Memory B cell (primary cell): ENCODE measurements at regions not wholly inside any gene's neighbourhood (a gene's known extent, or its start where the extent isn't known, plus 50 kb on each side); places are given as distances from the start of the nearest gene placed in this dataset.
"Not testable (repeated sequence)": the region's sequence is repeated elsewhere in the genome, so short reads cannot be mapped to it uniquely, and the experiment has no call there.

Experiments
- ATAC-seq: fragments of 150-1000 bp; cut with Tn5 transposase; 2 replicates; pipeline ENCODE4 v1.10.0; 2021; ENCODE audit warnings: low read depth, mild to moderate bottlenecking, moderate library complexity
- DNase-seq, 2 donors: peaks; one replicate each; pipeline ENCODE4 v3.0.0; 2022; ENCODE audit warnings: low spot score in 2 of 2
- H3K27ac Mint-ChIP-seq: one replicate; pipeline ENCODE4 v1.8.0; 2022; ENCODE audit warnings: mild to moderate bottlenecking, moderate library complexity, mixed read lengths
- H3K27me3 Mint-ChIP-seq: one replicate; pipeline ENCODE4 v1.8.0; 2022; ENCODE audit warnings: mixed read lengths
- H3K36me3 Mint-ChIP-seq: one replicate; pipeline ENCODE4 v1.8.0; 2022; ENCODE audit warnings: mild to moderate bottlenecking, mixed read lengths
- H3K4me1 Mint-ChIP-seq: one replicate; pipeline ENCODE4 v1.8.0; 2022; ENCODE audit warnings: mixed read lengths
- H3K4me3 Mint-ChIP-seq: one replicate; pipeline ENCODE4 v1.8.0; 2022; ENCODE audit warnings: mild to moderate bottlenecking, moderate library complexity, mixed read lengths
- H3K9me3 Mint-ChIP-seq: one replicate; pipeline ENCODE4 v1.8.0; 2022; ENCODE audit warnings: mixed read lengths

DNA sequence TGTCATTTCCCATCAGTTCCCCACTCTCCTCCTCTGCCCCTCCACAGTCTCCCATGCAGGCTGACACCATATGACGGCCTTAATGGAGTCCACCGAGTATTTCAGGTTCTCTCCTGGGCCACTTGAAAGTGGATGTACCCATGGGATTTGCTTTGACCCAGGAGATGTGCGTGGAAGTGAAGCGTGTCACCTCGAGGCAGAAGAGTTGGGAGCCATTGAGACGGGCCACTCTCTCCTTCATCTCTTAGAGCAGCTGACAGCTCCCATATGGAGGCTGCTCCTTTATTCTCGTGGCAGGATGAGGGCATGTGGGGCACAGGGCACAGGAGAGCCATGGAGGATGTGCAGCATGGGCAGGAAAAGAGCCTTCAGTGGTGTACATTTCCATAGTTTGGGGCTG, 144.7 kb upstream of the CRYM start:
- ATAC-seq, H3K27me3 Mint-ChIP-seq, H3K4me3 Mint-ChIP-seq, H3K36me3 Mint-ChIP-seq, H3K4me1 Mint-ChIP-seq, H3K9me3 Mint-ChIP-seq, H3K27ac Mint-ChIP-seq: not testable (repeated sequence)
- DNase-seq = peak in 1 of 2 donors; percentile 7

DNA sequence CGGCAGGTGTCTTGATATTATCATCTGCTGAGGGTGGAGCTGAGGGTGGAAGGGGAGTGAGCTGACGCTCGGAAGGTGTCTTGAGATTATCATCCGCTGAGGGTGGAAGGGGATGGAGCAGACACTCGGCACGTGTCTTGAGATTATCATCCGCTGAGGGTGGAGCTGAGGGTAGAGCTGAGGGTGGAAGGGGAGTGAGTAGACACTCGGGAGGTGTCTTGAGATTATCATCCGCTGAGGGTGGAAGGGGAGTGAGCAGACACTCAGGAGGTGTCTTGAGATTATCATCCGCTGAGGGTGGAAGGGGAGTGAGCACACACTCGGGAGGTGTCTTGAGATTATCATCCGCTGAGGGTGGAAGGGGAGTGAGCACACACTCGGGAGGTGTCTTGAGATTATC, 126.6 kb upstream of the CRYM start:
- DNase-seq, H3K36me3 Mint-ChIP-seq: not testable (repeated sequence)

DNA sequence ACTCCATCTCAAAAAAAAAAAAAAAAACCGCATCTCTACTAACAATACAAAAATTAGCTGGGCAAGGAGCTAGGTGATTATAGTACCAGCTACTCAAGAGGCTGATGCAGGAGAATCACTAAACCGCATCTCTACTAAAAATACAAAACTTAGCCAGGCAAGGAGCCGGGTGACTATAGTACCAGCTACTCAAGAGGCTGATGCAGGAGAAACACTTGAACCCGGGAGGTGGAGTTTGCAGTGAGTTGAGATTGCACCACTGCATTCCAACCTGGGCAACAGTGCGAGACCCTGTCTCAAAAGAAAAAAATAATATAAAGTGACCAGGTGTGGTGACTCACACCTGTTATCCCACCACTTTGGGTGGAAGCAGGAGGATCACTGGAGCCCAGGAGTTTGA, 119.8 kb upstream of the CRYM start:
- H3K27me3 Mint-ChIP-seq, H3K27ac Mint-ChIP-seq, H3K4me3 Mint-ChIP-seq, H3K4me1 Mint-ChIP-seq, H3K9me3 Mint-ChIP-seq, DNase-seq, H3K36me3 Mint-ChIP-seq: not testable (repeated sequence)
- peak; percentile 39 for ATAC-seq

More for the DNA sequence above, 126.6 kb upstream of the CRYM start:
- not testable (repeated sequence) for H3K9me3 Mint-ChIP-seq, ATAC-seq, H3K4me3 Mint-ChIP-seq, H3K27ac Mint-ChIP-seq, H3K27me3 Mint-ChIP-seq, H3K4me1 Mint-ChIP-seq

DNA sequence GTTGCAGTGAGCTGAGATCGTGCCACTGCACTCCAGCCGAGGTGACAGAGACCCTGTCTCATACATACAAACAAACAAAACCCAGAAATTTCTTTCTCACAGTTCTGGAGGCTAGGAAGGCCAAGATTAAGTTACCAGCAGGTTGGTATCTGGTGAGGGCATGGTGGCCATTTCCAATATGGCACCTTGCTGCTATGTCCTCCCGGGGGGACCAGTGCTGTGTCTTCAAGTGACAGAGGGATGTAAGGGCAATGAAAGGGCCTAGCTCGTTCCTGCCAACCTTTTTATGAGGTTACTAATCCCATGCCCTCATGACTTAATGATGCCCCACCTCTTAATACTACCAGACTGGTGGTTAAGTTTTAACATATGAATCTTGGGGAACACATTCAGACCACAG, 118.5 kb upstream of the CRYM start:
- not testable (repeated sequence) for DNase-seq, H3K9me3 Mint-ChIP-seq, H3K27me3 Mint-ChIP-seq, H3K4me1 Mint-ChIP-seq, H3K27ac Mint-ChIP-seq, ATAC-seq, H3K4me3 Mint-ChIP-seq, H3K36me3 Mint-ChIP-seq

DNA sequence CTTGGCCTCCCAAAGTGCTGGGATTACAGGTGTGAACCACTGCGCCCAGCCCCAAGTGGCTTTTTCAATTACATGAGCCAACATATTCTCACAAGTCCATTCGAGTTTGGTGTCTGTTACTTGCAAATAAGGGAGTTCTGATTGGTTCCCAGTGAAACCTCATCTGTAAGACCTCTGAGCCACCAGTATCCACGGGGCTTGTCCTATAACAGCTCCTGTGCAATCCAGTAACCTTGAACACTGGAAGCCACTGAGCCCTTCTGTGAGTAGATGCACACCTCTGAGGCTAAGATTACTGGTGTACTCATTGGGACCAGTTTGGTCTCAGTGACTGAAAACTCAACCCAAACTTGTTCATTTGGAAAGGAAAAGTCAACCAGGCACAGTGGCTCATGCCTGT, 112.5 kb upstream of the CRYM start:
- not testable (repeated sequence) for ATAC-seq, H3K4me3 Mint-ChIP-seq, H3K9me3 Mint-ChIP-seq, H3K4me1 Mint-ChIP-seq, DNase-seq, H3K27me3 Mint-ChIP-seq, H3K27ac Mint-ChIP-seq, H3K36me3 Mint-ChIP-seq

DNA sequence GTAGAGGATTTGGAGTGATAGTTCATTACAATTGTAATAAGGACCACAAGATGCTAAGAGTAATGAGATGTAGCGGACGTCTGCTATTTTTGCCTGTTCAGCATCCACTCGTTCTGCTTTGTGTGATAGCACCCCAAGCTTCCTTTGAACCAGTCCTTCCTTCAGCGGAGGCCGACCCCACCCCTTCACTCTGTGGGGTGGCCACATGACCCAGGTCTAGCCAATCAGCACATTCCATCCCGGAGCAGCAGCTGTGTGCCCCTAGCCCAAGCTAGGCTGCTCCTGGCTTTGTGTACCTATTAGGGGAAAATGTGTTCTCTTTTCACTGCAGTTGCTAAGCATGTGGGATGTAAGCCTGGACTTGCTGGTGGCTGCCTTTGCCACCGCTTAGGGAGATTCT, 111.8 kb upstream of the CRYM start:
- H3K27ac Mint-ChIP-seq, H3K36me3 Mint-ChIP-seq, H3K4me1 Mint-ChIP-seq, DNase-seq, H3K27me3 Mint-ChIP-seq, H3K9me3 Mint-ChIP-seq, H3K4me3 Mint-ChIP-seq: not testable (repeated sequence)
- peak; percentile 59 for ATAC-seq

DNA sequence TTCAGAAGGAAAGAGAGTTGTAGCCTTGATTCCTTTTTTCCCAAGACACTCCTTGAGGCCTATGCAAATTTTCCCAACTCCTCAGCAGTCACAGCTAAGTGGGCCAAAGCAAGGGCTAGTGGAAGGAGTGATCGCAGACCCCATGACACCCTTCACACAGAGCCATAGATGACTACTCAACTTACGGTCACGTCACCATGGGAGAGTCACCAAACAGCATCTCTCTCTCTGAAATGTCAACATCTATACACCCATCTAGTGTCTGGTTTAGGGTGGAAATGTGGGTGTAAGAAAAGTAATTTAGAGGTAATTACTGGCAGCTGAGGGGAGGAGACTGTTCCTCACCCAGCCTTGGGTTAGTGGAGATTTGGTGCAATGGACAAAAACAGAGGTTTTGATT, 109.7 kb upstream of the CRYM start:
- not testable (repeated sequence) for DNase-seq, H3K4me1 Mint-ChIP-seq, H3K27me3 Mint-ChIP-seq, H3K36me3 Mint-ChIP-seq, H3K27ac Mint-ChIP-seq, H3K4me3 Mint-ChIP-seq, H3K9me3 Mint-ChIP-seq
- peak; percentile 41 for ATAC-seq

DNA sequence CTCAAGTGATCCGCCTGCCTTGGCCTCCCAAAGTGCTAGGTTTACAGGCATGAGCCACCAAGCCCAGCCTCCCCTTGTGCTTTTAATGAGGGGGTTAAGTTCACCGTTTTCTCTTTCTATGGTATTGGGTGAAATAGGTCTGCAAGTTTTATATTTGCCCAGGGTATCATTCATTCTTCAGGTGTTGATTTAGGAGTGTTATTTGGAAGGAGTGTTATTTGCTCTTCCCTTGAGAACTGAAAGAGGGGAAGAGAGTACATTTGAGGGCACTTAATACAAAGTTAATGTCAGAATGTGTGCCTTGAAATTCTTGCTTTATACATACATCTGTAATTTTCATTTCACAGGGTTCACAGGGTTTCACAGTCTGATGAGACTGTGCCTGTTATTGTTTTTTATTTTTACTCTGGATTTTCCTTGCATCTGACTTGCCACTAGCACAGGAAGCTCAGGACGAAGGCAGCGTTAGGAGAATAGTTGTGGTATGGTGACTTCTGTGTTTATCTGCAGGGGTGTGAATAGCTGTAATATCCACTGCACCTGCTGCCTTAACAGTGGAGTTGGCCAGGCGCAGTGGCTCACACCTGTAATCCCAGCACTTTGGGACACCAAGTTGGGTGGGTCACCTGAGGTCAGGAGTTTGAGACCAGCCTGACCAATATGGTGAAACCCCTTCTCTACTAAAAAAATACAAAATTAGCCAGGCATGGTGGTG, 108.3 kb upstream of the CRYM start:
- not testable (repeated sequence) for H3K27ac Mint-ChIP-seq, H3K4me1 Mint-ChIP-seq, H3K9me3 Mint-ChIP-seq, ATAC-seq, DNase-seq, H3K36me3 Mint-ChIP-seq, H3K27me3 Mint-ChIP-seq, H3K4me3 Mint-ChIP-seq

DNA sequence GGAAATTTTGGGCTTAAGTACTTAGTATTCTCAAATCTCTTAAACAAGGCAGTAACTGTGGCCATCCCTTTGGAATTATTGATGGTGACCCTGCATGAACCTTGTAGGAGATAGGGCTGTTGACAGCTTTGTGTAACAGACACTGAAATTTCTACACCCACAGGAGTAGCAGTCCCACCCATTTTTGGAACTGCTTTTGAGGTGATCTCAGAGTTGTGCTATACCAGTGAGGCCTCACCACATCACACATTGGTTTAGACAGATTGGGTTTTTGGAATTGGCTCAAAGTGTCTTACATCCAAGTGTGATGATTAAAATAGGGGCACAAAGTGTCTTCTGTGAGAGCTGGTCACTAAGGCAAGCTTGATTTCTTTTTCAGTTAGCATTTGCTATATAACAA, 105.6 kb upstream of the CRYM start:
- ATAC-seq, H3K9me3 Mint-ChIP-seq, H3K36me3 Mint-ChIP-seq: not testable (repeated sequence)

DNA sequence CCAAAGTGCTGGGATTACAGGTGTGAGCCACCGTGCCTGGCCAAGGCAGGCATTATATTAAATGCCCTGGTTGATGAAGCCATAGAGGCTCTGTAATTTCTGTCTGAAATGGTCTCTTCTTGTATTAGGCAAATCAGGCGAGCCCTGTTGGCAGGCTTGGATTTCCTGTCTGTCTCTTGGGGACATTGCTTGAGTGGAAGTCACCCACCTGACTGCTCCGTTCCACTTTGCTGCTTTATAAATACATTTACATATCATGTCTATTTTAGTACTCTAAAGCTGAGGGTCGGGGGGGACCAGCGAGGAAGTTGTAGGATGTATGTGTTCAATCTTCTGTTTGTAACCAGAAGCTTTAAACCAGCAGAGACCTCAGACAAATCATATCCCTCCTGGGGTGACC, 101.6 kb upstream of the CRYM start:
- peak overlapping the region; percentile 53 for H3K27ac Mint-ChIP-seq
- H3K27me3 Mint-ChIP-seq, DNase-seq, H3K9me3 Mint-ChIP-seq, H3K4me1 Mint-ChIP-seq, H3K36me3 Mint-ChIP-seq: not testable (repeated sequence)
- H3K4me3 Mint-ChIP-seq = peak overlapping the region; percentile 58
- peak; percentile 94 for ATAC-seq

More for the DNA sequence above, 105.6 kb upstream of the CRYM start:
- H3K4me1 Mint-ChIP-seq, H3K27me3 Mint-ChIP-seq, H3K27ac Mint-ChIP-seq, DNase-seq, H3K4me3 Mint-ChIP-seq: not testable (repeated sequence)

DNA sequence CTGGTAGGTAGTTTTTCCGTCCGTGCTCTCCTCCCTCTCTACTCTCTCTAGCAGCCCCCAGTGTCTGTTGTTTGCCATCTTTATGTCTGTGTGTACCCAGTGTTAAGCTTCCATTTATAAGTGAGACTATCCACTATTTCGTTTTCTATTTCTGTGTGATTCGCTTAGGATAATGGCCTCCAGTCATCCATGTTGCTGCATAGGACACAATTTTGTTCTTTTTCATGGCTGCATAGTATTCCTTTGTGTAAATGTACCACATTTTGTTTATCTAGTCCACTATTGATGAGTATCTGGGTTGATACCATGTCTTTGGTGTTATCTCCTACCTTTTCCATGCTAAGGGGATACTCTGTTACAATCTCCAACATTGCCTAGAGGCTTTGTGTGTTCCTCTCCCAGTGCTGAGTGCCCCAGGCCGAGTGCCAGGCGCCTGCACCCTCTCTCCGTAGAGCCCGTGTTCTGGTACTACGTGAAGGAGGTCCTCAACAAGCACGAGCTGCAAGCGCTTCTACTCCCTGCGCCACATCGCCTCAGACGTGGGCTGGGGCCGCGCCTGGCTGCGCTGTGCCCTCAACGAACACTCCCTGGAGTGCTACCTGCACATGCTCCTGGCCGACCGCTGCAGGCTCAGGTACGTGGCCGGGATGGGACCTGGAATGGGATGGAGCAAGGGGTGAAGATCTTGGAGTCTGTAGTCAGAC, 98.3 kb upstream of the CRYM start:
- not testable (repeated sequence) for H3K9me3 Mint-ChIP-seq, ATAC-seq, H3K4me3 Mint-ChIP-seq, H3K4me1 Mint-ChIP-seq, DNase-seq, H3K27me3 Mint-ChIP-seq, H3K27ac Mint-ChIP-seq, H3K36me3 Mint-ChIP-seq

DNA sequence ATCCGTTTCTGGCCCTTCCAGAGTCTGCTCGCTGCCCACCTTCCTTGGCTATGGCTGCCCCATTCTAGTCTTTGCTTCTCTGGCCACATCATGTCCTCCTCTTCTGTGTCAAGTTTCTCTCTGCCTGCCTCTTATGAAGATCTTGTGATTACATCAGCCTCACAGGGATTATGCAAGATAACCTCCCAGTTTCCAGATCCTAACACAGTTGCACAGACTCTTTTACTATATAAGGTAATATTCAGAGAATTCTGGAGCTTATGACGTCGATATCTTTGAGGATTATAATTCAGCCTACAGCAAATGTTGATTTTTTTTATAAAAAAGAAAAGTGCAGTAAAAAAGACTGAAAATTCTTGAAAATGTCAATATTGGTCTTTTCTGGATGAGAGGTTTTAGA, 97.2 kb upstream of the CRYM start:
- not testable (repeated sequence) for ATAC-seq, H3K36me3 Mint-ChIP-seq, H3K9me3 Mint-ChIP-seq, H3K4me1 Mint-ChIP-seq, DNase-seq, H3K27ac Mint-ChIP-seq, H3K4me3 Mint-ChIP-seq, H3K27me3 Mint-ChIP-seq

DNA sequence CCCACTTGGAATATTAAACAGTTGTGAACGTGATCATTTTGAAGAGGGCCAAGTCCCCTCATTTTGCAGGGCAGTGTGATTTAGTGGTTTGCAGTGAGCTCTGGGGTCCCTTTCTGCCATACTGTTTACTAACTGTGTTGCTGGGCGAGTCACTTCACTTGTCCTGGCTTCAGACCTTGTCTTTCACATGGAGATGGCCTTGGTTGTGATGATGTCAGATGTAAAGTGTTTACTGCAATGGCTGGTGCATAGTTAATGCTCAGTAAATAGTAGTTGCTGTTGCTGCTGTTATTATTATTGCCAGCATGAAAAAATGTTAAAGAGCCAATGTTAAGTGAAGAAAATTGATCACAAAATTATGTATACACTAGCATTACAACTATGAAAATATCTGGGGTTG, 95.4 kb upstream of the CRYM start:
- H3K27me3 Mint-ChIP-seq, H3K4me1 Mint-ChIP-seq, H3K36me3 Mint-ChIP-seq, H3K4me3 Mint-ChIP-seq, ATAC-seq, H3K27ac Mint-ChIP-seq, DNase-seq, H3K9me3 Mint-ChIP-seq: not testable (repeated sequence)

DNA sequence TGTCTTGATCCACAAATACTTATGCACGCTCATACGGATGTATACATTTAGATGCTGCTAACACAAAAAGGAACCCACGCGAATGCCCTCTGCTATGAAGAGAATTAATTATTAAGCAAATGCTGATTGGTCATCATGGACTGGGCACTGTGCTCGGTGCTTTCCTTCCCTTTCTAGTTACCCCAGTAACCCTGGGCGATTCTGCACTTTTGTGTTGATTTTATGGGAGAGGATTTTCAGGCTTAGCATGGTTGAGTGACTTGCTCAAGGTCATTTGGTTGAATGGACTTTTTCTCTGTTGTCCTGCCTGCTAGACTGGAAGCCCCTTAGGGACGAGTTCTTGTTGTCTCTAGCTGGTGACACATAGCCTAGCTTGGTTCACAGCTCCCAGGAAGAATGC, 94.8 kb upstream of the CRYM start:
- H3K36me3 Mint-ChIP-seq, H3K27ac Mint-ChIP-seq, H3K4me1 Mint-ChIP-seq, ATAC-seq, DNase-seq, H3K9me3 Mint-ChIP-seq, H3K27me3 Mint-ChIP-seq, H3K4me3 Mint-ChIP-seq: not testable (repeated sequence)
